ENCODE measurements at regions not wholly inside any gene's neighbourhood (a gene's known extent, or its start where the extent isn't known, plus 50 kb on each side); places are given as distances from the start of the nearest gene placed in this dataset.

DNA sequence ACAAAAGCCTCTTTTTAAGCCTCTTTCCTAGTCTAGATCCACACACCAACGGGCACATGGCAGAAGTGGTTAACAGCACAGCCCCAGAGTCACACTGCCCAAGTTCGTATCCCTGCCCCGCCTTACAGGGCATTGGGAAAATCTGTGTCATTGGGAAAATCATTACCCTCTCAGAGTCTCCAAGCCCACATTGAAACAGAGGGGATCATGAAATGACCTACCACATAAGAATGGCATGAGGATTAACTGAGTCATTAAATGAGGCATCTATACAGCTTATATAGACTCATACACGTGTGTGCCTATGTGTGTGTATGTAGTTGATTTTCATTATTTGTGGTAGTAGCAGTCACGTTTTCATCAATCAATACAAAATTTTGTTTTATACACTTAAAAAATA is 469.0 kb upstream of the POU3F3 start:
- Histone ChIP-seq H3K4me1 (ENCODE audit: low read depth, poor library complexity, severe bottlenecking) (no peaks in the 10 kb centered on the region), H3K27me3 (ENCODE audit: insufficient read depth, low read depth) (no peaks in the 10 kb centered on the region), H3K4me2 (no peak overlapping the region), H2AFZ (ENCODE audit: low read depth) (no peak overlapping the region), H4K20me1 (ENCODE audit: insufficient read depth) (no peaks in the 10 kb centered on the region), H3K36me3 (ENCODE audit: insufficient read depth) (no peaks in the 10 kb centered on the region), H3K79me2 (ENCODE audit: insufficient read depth, low read depth) (no peaks in the 10 kb centered on the region), H3K27ac (no peak overlapping the region), H3K4me3 (IDR thresholded peaks at IDR 0.05; ENCODE audit: insufficient read depth, low read depth, low read length) (no peak overlapping the region), H3K9ac (no peak overlapping the region)
- TF ChIP-seq, protein P1, sequence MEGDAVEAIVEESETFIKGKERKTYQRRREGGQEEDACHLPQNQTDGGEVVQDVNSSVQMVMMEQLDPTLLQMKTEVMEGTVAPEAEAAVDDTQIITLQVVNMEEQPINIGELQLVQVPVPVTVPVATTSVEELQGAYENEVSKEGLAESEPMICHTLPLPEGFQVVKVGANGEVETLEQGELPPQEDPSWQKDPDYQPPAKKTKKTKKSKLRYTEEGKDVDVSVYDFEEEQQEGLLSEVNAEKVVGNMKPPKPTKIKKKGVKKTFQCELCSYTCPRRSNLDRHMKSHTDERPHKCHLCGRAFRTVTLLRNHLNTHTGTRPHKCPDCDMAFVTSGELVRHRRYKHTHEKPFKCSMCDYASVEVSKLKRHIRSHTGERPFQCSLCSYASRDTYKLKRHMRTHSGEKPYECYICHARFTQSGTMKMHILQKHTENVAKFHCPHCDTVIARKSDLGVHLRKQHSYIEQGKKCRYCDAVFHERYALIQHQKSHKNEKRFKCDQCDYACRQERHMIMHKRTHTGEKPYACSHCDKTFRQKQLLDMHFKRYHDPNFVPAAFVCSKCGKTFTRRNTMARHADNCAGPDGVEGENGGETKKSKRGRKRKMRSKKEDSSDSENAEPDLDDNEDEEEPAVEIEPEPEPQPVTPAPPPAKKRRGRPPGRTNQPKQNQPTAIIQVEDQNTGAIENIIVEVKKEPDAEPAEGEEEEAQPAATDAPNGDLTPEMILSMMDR (conservative IDR thresholded peaks at IDR 0.05; ENCODE audit: low read depth, low read length), result no peak

DNA sequence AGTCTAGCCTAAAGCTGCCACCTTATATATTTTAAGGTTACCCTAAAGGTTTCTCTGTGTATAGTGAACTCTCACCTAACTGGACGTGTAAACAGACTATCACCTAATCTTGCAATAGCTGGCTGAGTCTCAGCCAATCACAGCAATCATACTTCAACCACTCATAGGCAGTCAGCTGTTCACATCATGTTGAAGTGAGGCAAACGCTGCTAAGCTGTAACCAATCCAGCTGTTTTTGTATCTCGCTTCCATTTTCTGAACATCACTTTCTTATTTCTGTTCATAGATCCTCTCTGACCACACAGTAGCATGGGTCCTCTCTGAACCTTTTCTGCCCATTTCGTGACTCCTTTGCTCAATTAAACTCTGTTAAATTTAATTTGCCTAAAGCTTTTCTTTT is 468.2 kb upstream of the POU3F3 start:
- Histone ChIP-seq H4K20me1 (ENCODE audit: insufficient read depth) (no peaks in the 10 kb centered on the region), H3K4me2 (no peak overlapping the region), H2AFZ (ENCODE audit: low read depth) (no peak overlapping the region), H3K36me3 (ENCODE audit: insufficient read depth) (no peaks in the 10 kb centered on the region), H3K9ac (no peak overlapping the region), H3K4me1 (ENCODE audit: low read depth, poor library complexity, severe bottlenecking) (no peaks in the 10 kb centered on the region), H3K27me3 (ENCODE audit: insufficient read depth, low read depth) (no peaks in the 10 kb centered on the region), H3K79me2 (ENCODE audit: insufficient read depth, low read depth) (no peaks in the 10 kb centered on the region), H3K4me3 (IDR thresholded peaks at IDR 0.05; ENCODE audit: insufficient read depth, low read depth, low read length) (no peak overlapping the region), H3K27ac (no peak overlapping the region)
- TF ChIP-seq, protein P1 (conservative IDR thresholded peaks at IDR 0.05; ENCODE audit: low read depth, low read length), result no peak

DNA sequence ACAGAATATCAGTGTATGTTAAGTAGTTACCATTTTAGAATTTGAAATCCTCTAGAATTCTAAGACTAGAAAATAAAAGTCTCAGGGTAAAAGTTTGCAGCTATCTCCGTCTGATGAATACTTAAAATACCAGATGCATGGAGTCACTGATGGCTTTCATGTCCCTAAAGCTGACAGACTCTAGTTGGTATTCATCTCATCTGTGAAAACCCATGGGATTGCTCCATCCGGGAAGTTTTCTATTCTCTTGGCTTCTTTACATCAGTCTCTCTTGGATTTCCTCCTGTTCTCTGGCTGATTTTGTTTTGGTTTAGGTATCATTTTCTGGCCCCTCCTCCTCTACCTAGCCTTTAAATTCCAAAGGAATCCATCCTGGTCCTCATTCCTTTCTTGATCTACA is 465.6 kb upstream of the POU3F3 start:
- Histone ChIP-seq H3K9ac (no peak overlapping the region), H2AFZ (ENCODE audit: low read depth) (no peak overlapping the region), H4K20me1 (ENCODE audit: insufficient read depth) (no peaks in the 10 kb centered on the region), H3K27me3 (ENCODE audit: insufficient read depth, low read depth) (no peaks in the 10 kb centered on the region), H3K27ac (no peak overlapping the region), H3K4me2 (no peak overlapping the region), H3K4me3 (IDR thresholded peaks at IDR 0.05; ENCODE audit: insufficient read depth, low read depth, low read length) (no peak overlapping the region), H3K79me2 (ENCODE audit: insufficient read depth, low read depth) (no peaks in the 10 kb centered on the region), H3K36me3 (ENCODE audit: insufficient read depth) (no peaks in the 10 kb centered on the region), H3K4me1 (ENCODE audit: low read depth, poor library complexity, severe bottlenecking) (no peaks in the 10 kb centered on the region)
- TF ChIP-seq, protein P1 (conservative IDR thresholded peaks at IDR 0.05; ENCODE audit: low read depth, low read length), result no peak

DNA sequence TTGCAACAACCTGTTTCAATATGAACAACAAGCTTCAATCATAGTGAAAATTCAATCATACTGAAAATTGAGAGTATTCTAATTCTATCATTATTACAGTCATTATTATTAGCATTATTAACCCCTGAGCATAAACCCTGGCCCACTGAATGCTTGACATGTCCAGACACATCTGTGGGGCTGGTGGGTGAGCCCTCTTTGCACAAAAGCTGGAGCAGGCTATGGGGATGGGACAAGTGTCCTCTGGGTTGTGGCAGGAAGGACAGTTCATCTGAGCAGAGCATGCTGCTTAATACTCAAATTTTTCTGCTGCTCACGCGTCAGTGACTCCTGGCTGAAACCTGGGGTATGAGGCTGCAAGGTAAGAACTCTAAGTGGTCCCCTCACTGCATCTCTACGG is 451.1 kb upstream of the POU3F3 start:
- Histone ChIP-seq H2AFZ (ENCODE audit: low read depth) (no peak overlapping the region), H3K79me2 (ENCODE audit: insufficient read depth, low read depth) (no peaks in the 10 kb centered on the region), H3K36me3 (ENCODE audit: insufficient read depth) (no peaks in the 10 kb centered on the region), H4K20me1 (ENCODE audit: insufficient read depth) (no peaks in the 10 kb centered on the region), H3K4me3 (IDR thresholded peaks at IDR 0.05; ENCODE audit: insufficient read depth, low read depth, low read length) (no peak overlapping the region), H3K27ac (no peak overlapping the region), H3K4me2 (no peak overlapping the region), H3K27me3 (ENCODE audit: insufficient read depth, low read depth) (no peaks in the 10 kb centered on the region), H3K9ac (no peak overlapping the region), H3K4me1 (ENCODE audit: low read depth, poor library complexity, severe bottlenecking) (no peaks in the 10 kb centered on the region)
- TF ChIP-seq, protein P1 (conservative IDR thresholded peaks at IDR 0.05; ENCODE audit: low read depth, low read length), result no peak

DNA sequence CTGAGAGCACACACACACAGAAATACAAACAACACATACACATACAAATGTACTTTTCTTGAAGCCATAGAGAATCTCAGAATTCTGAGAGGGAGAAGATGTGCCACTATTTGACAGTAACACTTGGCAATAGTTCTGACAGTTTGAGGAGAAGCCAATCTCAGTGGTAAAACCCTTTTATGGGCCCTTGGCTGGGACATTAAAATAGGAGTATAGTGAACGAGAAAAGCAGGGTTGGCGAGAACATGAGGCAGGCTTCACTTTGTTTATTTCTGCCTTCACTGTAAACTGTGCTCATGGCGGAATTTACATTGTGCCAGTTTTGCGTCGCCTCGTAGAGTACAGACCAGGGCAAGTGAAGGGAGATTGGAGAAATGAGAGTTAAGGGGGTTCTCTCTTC is 449.4 kb upstream of the POU3F3 start:
- no peak overlapping the region for H3K4me2 ChIP-seq
- no peak overlapping the region for H3K9ac ChIP-seq
- no peaks in the 10 kb centered on the region for H3K36me3 ChIP-seq (ENCODE audit: insufficient read depth)
- no peaks in the 10 kb centered on the region for H4K20me1 ChIP-seq (ENCODE audit: insufficient read depth)
- no peaks in the 10 kb centered on the region for H3K27me3 ChIP-seq (ENCODE audit: insufficient read depth, low read depth)
- H3K79me2 ChIP-seq (ENCODE audit: insufficient read depth, low read depth), result no peaks in the 10 kb centered on the region
- H2AFZ ChIP-seq (ENCODE audit: low read depth), result no peak overlapping the region
- no peaks in the 10 kb centered on the region for H3K4me1 ChIP-seq (ENCODE audit: low read depth, poor library complexity, severe bottlenecking)
- TF ChIP-seq, protein P1 (conservative IDR thresholded peaks at IDR 0.05; ENCODE audit: low read depth, low read length), result no peak
- H3K4me3 ChIP-seq (IDR thresholded peaks at IDR 0.05; ENCODE audit: insufficient read depth, low read depth, low read length), result no peak overlapping the region
- no peak overlapping the region for H3K27ac ChIP-seq
